SH-SY5Y (cell line): ENCODE measurements at regions not wholly inside any gene's neighbourhood (a gene's known extent, or its start where the extent isn't known, plus 50 kb on each side); places are given as distances from the start of the nearest gene placed in this dataset.

Experiments used
- GATA2 ChIP-seq: IDR thresholded peaks from 2 replicates; pipeline ENCODE4 v1.6.1; 2011; ENCODE audit warnings: mild to moderate bottlenecking, low read depth, low read length
- GATA3 ChIP-seq: IDR thresholded peaks from 2 replicates; pipeline ENCODE4 v1.6.1; 2011; ENCODE audit warnings: low read depth, mild to moderate bottlenecking, low read length, moderate library complexity

- TF ChIP-seq GATA3 (no peak), GATA2 (no peak)
Observed at GRCh38 chr11:90822996-90823395, 600.1 kb upstream of the CHORDC1 start.
